A549 (cell line): ENCODE measurements at regions not wholly inside any gene's neighbourhood (a gene's known extent, or its start where the extent isn't known, plus 50 kb on each side); places are given as distances from the start of the nearest gene placed in this dataset.

Experiments
- ATAC-seq, 2 experiments: fragments of 200-7000 bp in 1 of 2; fragments of >200 bp in 1 of 2; cut with Nextera tagmentation in 1 of 2; cut with Tn5 transposase in 1 of 2; 3 replicates each; pipeline versions ENCODE4 v1.8.0 to v1.9.1; 2018 to 2020; ENCODE audit warnings: mild to moderate bottlenecking in 1 of 2, moderate library complexity in 1 of 2
- CTCF ChIA-PET: fragments of 300-600 bp; sonication (Branson Sonifier 250); formaldehyde crosslinking; extraction: SDS; loops from one replicate; lab custom pipeline; 2021; ENCODE audit warnings: antibody characterized with exemption, inconsistent platforms; lab: Yijun Ruan, JAX
- POLR2A ChIA-PET: fragments of 350-600 bp; formaldehyde crosslinking; extraction: SDS; loops from one replicate; lab custom pipeline; 2021; ENCODE audit warnings: antibody characterized with exemption, inconsistent platforms; lab: Yijun Ruan, JAX
- DNase-seq, 2 experiments: peaks; one replicate each; pipeline versions ENCODE4 v3.0.0 to v3.0.0-alpha.2; 2011 to 2016; ENCODE audit warnings: low read depth in 1 of 2, low spot score in 1 of 2
- FAIRE-seq: peaks from 2 replicates; lab custom pipeline; 2011; peaks lifted over from hg19 to GRCh38; lab: Jason Lieb, UNC
- H3K27ac ChIP-seq, 2 experiments: fragments of >200 bp; sonication (Bioruptor Twin); formaldehyde crosslinking; 3 replicates each; pipeline ENCODE4 v1.5.1; 2016 to 2017
- H3K4me1 ChIP-seq: fragments of >200 bp; sonication (Bioruptor Twin); formaldehyde crosslinking; 3 replicates; pipeline ENCODE4 v1.6.1; 2016
- H3K4me2 ChIP-seq: fragments of >200 bp; sonication (Bioruptor Twin); formaldehyde crosslinking; 3 replicates; pipeline ENCODE4 v1.6.1; 2016
- H3K4me3 ChIP-seq: fragments of >200 bp; sonication (Bioruptor Twin); formaldehyde crosslinking; 3 replicates; pipeline ENCODE4 v1.5.1; 2016
- H3K9me3 ChIP-seq: fragments of >200 bp; sonication (Bioruptor Twin); formaldehyde crosslinking; 3 replicates; pipeline ENCODE4 v1.6.1; 2016
- CBX8 ChIP-seq: fragments of 200-600 bp; sonication (generic); IDR thresholded peaks from 2 replicates; pipeline ENCODE4 v1.6.1; 2016
- CEBPB ChIP-seq, 2 experiments: fragments of >200 bp in 1 of 2; sonication (Bioruptor Twin) in 1 of 2; formaldehyde crosslinking in 1 of 2; IDR thresholded peaks; 2 replicates each; pipeline ENCODE4 v1.6.1; 2012 to 2016
- CHD2 ChIP-seq: fragments of 150-350 bp; IDR thresholded peaks from 2 replicates; pipeline ENCODE4 v1.6.1; 2014; ENCODE audit warnings: low read length; ENCODE audit not compliant: partially characterized antibody
- CTCF ChIP-seq: fragments of >200 bp; sonication (Bioruptor Twin); formaldehyde crosslinking; IDR thresholded peaks from 3 replicates; pipeline ENCODE4 v1.5.1; 2016
- EHF ChIP-seq: fragments of 250-450 bp; sonication (Bioruptor Pico); IDR thresholded peaks from 2 replicates; pipeline ENCODE4 v1.5.0; 2020; ENCODE audit warnings: mild to moderate bottlenecking
- EHMT2 ChIP-seq: fragments of 200-600 bp; sonication (generic); IDR thresholded peaks from 2 replicates; pipeline ENCODE4 v1.6.1; 2016; ENCODE audit warnings: antibody characterized with exemption, low read depth, mild to moderate bottlenecking, moderate library complexity
- GATA3 ChIP-seq: IDR thresholded peaks from 2 replicates; pipeline ENCODE4 v1.6.1; 2012; ENCODE audit warnings: borderline replicate concordance
- HEYL ChIP-seq: fragments of 250-450 bp; sonication (Bioruptor Pico); IDR thresholded peaks from 2 replicates; pipeline ENCODE4 v1.8.0; 2021; ENCODE audit warnings: mild to moderate bottlenecking, moderate library complexity
- HOXA7 ChIP-seq: fragments of 250-450 bp; sonication (Bioruptor Pico); IDR thresholded peaks from 2 replicates; pipeline ENCODE4 v1.5.0; 2020; ENCODE audit warnings: mild to moderate bottlenecking, moderate library complexity
- JUNB ChIP-seq: fragments of >200 bp; sonication (Bioruptor Twin); formaldehyde crosslinking; IDR thresholded peaks from 2 replicates; pipeline ENCODE4 v1.6.1; 2016
- MAX ChIP-seq: IDR thresholded peaks from 2 replicates; pipeline ENCODE4 v1.6.1; 2012
- MAZ ChIP-seq: fragments of 150-350 bp; IDR thresholded peaks from 2 replicates; pipeline ENCODE4 v1.6.1; 2014; ENCODE audit warnings: antibody characterized with exemption, low read depth, low read length, borderline replicate concordance
- MYC ChIP-seq: IDR thresholded peaks from 2 replicates; pipeline ENCODE4 v1.6.1; 2012; ENCODE audit warnings: mild to moderate bottlenecking, inconsistent platforms, low read length, improper control_type of control experiment, borderline replicate concordance
- PHF8 ChIP-seq: fragments of 200-600 bp; sonication (generic); IDR thresholded peaks from 2 replicates; pipeline ENCODE4 v1.6.1; 2016; ENCODE audit warnings: low read depth, mild to moderate bottlenecking, antibody characterized with exemption, moderate library complexity, borderline replicate concordance
- RAD21 ChIP-seq, 2 experiments: fragments of >200 bp in 1 of 2; sonication (Bioruptor Twin) in 1 of 2; formaldehyde crosslinking in 1 of 2; IDR thresholded peaks in 1 of 2; conservative IDR thresholded peaks in 1 of 2; 2 replicates in 1 of 2; 3 replicates in 1 of 2; pipeline ENCODE4 v1.6.1; 2012 to 2018; ENCODE audit warnings: inconsistent platforms in 1 of 2
- RCOR1 ChIP-seq: fragments of 150-350 bp; IDR thresholded peaks from 2 replicates; pipeline ENCODE4 v1.6.1; 2014; ENCODE audit warnings: antibody characterized with exemption, low read length, low read depth
- REST ChIP-seq: fragments of 200-600 bp; sonication (generic); IDR thresholded peaks from 2 replicates; pipeline ENCODE4 v1.6.1; 2016; ENCODE audit warnings: antibody characterized with exemption, mild to moderate bottlenecking, moderate library complexity
- RFX5 ChIP-seq: fragments of 450-650 bp; IDR thresholded peaks from 2 replicates; pipeline ENCODE4 v1.7.1; 2014; ENCODE audit warnings: antibody characterized with exemption, mild to moderate bottlenecking, moderate library complexity
- SMC3 ChIP-seq: fragments of >200 bp; sonication (Bioruptor Twin); formaldehyde crosslinking; IDR thresholded peaks from 3 replicates; pipeline ENCODE4 v1.6.1; 2018; ENCODE audit warnings: inconsistent platforms
- TFCP2L1 ChIP-seq: fragments of 250-450 bp; sonication (Bioruptor Pico); IDR thresholded peaks from 2 replicates; pipeline ENCODE4 v1.5.0; 2021; ENCODE audit warnings: mild to moderate bottlenecking
- ZNF302 ChIP-seq: fragments of 250-450 bp; sonication (Bioruptor Pico); IDR thresholded peaks from 2 replicates; pipeline ENCODE4 v1.9.0; 2021; ENCODE audit warnings: inconsistent platforms, mild to moderate bottlenecking, moderate library complexity
- WGBS: methylation state at CpG from one replicate; pipeline ENCODE4 v1.1.6; 2017; ENCODE audit errors: missing lambda C conversion rate; 5-methylcytosine and 5-hydroxymethylcytosine counted together
- TF ChIP-seq, protein P1 (sequence below): fragments of 450-650 bp; IDR thresholded peaks from 2 replicates; pipeline ENCODE4 v1.6.1; 2014; ENCODE audit warnings: antibody characterized with exemption
- TF ChIP-seq, protein P2 (sequence below): IDR thresholded peaks from 2 replicates; pipeline ENCODE4 v1.6.1; 2012; ENCODE audit warnings: low read depth, borderline replicate concordance
- TF ChIP-seq, protein P3 (sequence below): IDR thresholded peaks from 2 replicates; pipeline ENCODE4 v1.6.1; 2012

DNA sequence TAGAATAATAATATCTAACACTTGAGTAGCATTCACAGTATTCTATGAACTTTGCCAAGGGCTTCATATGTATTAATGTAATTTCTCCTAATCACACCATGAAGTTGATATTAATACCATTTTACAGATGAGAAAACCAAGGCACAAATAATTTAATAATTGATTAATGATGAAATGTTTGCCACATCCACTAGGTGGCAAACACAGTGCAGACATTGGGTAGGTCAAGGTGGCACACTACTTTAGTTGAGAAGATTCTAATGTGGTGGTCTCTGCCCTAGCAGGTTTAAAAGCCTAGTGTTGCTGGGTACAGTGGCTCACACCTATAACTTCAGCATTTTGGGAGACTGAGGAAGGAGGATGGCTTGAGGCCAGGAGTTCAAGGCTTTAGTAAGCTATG lies 412.4 kb downstream of the SUCLA2 start (continued):
- TF ChIP-seq MAX (no peak), RFX5 (no peak), ZNF302 (CRISPR knock-in tag) (no peak), SMC3 (no peak), CTCF (no peak)
- TF ChIP-seq, protein P1, sequence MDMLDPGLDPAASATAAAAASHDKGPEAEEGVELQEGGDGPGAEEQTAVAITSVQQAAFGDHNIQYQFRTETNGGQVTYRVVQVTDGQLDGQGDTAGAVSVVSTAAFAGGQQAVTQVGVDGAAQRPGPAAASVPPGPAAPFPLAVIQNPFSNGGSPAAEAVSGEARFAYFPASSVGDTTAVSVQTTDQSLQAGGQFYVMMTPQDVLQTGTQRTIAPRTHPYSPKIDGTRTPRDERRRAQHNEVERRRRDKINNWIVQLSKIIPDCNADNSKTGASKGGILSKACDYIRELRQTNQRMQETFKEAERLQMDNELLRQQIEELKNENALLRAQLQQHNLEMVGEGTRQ: no peak

- DNase-seq (no peak), FAIRE-seq (no peak), ATAC-seq (no peak)
- POLR2A ChIA-PET: no interaction called here
- TF ChIP-seq MYC (no peak), CEBPB (IDR thresholded peaks at IDR 0.05) (no peak), PHF8 (no peak), RAD21 (conservative IDR thresholded peaks at IDR 0.05 in 1 of 2, IDR thresholded peaks at IDR 0.05 in 1 of 2) (no peak), EHF (no peak), ZNF302 (CRISPR knock-in tag) (no peak), CBX8 (no peak), REST (no peak), HOXA7 (no peak), MAZ (no peak), CHD2 (no peak), EHMT2 (no peak), GATA3 (no peak), JUNB (no peak), RCOR1 (no peak), TFCP2L1 (CRISPR knock-in tag) (no peak), HEYL (no peak)
- TF ChIP-seq, protein P2, sequence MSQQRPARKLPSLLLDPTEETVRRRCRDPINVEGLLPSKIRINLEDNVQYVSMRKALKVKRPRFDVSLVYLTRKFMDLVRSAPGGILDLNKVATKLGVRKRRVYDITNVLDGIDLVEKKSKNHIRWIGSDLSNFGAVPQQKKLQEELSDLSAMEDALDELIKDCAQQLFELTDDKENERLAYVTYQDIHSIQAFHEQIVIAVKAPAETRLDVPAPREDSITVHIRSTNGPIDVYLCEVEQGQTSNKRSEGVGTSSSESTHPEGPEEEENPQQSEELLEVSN: no peak
- TF ChIP-seq, protein P3, sequence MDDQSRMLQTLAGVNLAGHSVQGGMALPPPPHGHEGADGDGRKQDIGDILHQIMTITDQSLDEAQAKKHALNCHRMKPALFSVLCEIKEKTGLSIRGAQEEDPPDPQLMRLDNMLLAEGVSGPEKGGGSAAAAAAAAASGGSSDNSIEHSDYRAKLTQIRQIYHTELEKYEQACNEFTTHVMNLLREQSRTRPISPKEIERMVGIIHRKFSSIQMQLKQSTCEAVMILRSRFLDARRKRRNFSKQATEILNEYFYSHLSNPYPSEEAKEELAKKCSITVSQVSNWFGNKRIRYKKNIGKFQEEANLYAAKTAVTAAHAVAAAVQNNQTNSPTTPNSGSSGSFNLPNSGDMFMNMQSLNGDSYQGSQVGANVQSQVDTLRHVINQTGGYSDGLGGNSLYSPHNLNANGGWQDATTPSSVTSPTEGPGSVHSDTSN: no peak
- WGBS: 10% methylated on average over 2 of the region's 2 CpGs
- H3K27ac ChIP-seq: no peak overlapping the region
- CTCF ChIA-PET: no interaction called here
- H3K4me1 ChIP-seq: no peaks in the 10 kb centered on the region
- no peaks in the 10 kb centered on the region for H3K9me3 ChIP-seq
- H3K4me3 ChIP-seq: no peak overlapping the region
- H3K4me2 ChIP-seq: no peak overlapping the region
Observed at GRCh38 chr13:47572375-47572774, 428.7 kb downstream of the SUCLA2 start.
